IPS-15b (cell line): ENCODE measurements at regions not wholly inside any gene's neighbourhood (a gene's known extent, or its start where the extent isn't known, plus 50 kb on each side); places are given as distances from the start of the nearest gene placed in this dataset.

Source experiments
- H3K27me3 ChIP-seq: one replicate; pipeline ENCODE4 v1.6.1; 2013; ENCODE audit warnings: low read length; ENCODE audit not compliant: control insufficient read depth, insufficient read depth
- H3K36me3 ChIP-seq: one replicate; pipeline ENCODE4 v1.6.1; 2013; ENCODE audit warnings: low read length; ENCODE audit not compliant: control insufficient read depth, insufficient read depth
- H3K4me1 ChIP-seq: one replicate; pipeline ENCODE4 v1.6.1; 2013; ENCODE audit warnings: mild to moderate bottlenecking, low read length; ENCODE audit not compliant: control insufficient read depth, insufficient read depth
- H3K4me3 ChIP-seq: one replicate; pipeline ENCODE4 v1.5.1; 2013; ENCODE audit warnings: low read depth, low read length
- H3K9ac ChIP-seq: one replicate; pipeline ENCODE4 v1.6.1; 2013; ENCODE audit warnings: low read depth, mild to moderate bottlenecking, low read length
- H3K9me3 ChIP-seq: one replicate; pipeline ENCODE4 v1.6.1; 2013; ENCODE audit warnings: mild to moderate bottlenecking, low read length; ENCODE audit not compliant: control insufficient read depth, insufficient read depth

DNA sequence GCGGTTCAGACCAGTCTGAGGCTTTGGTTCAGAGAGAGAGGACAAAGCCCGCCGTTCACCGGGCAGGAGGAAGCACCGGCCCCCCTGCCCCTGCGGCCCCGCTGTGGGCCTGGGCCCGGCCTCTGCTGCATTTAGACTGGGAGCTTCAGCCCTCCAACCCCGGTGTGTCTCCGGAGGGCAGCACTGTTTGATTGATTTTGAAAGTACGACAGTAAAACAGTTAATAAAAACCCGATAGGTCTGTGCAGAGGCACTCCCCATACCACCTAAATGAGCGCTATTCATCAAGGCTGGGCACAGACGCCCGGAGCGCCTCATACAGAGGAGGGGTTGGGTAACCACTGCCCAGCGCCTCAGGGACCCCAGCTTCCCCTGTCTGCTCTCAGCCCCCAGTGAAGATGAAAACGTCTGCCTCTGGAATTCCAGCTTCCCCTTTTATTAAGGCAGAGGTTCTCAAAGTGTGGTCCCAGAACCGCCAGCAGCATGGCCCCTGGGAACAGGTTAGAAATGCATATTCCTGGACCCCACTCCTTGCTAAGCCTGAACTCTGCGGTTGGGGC, 256.7 kb upstream of the TLE3 start:
- Histone ChIP-seq H3K36me3 (no peaks in the 10 kb centered on the region), H3K4me3 (no peak overlapping the region), H3K4me1 (no peaks in the 10 kb centered on the region), H3K9ac (no peak overlapping the region), H3K27me3 (no peaks in the 10 kb centered on the region), H3K9me3 (no peaks in the 10 kb centered on the region)

DNA sequence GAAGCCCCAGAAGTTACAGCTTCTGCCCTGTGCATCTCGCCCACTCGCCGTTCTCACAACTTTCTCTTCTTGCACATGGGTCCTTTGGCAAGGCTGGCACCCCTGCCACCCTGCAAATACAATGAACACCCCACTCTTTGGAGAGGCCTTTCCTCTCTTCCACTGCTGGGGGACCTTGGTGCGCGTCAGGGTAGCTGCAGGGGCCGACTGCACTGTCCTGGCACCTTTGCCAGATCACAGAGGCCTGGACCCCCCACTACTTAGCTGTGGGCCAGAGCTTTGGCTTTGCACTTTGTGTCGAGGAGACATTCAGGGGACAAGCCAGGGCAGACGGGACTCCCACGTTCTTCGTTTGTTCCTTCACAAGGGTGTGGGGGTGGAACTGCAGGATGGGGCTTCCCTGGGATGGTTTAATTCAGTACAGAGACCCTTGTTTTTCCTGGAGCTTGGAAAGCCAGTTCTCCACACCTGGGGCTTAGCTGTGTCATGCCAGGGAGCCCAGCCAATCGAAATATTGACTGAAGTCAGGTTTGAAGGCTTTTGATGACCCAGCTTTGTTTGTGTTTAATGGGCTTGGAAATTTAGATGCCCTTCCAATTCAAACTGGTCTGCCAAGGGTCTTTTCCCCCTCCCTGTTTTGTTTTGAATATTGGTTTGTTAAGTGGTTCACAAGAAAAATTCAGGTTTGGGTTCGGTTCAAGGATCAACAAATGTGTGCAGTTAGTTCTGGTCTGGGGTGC, 256.1 kb upstream of the TLE3 start:
- no peaks in the 10 kb centered on the region for H3K4me1 ChIP-seq
- no peak overlapping the region for H3K4me3 ChIP-seq
- H3K9me3 ChIP-seq = no peaks in the 10 kb centered on the region
- H3K27me3 ChIP-seq = no peaks in the 10 kb centered on the region
- no peak overlapping the region for H3K9ac ChIP-seq
- no peaks in the 10 kb centered on the region for H3K36me3 ChIP-seq

DNA sequence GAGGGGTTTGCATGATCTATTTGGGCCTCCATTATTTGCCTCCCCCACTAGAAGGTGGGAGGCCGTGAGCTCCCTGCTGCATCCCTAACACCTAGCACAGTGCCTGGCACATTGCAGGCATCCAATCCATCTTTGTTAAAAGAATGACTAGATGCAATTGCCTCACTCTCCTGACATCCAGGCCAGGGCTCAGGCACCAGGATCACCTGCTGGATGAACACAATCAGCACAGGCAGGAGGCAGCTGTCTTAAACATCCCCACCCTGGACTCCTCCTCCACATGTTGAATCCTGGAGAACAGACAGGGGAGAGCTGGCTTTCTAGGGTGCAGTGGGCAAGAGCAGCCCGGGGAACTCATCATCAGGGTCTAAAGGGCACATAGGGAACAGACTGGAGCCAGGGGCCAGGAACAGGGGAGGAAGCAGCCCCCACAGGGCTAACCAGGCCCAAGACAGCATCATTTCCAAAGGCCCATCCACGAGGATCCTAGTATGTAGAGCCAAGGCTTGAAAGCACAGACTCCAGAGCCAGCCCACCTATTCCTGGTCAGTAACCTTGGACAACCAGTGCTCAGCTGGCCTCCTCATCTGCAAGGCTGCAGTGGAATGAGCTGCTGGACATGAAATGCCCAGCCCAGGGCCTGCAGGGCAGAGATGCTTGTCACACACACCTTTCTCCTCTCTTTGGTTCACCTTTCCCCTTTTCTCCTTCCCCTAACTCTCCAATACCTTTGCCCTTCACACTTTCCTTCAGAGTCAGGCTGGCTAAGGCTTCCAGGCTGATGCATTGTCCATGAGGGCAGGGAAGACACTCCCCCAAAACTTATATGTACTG, 254.4 kb upstream of the TLE3 start:
- H3K4me1 ChIP-seq = no peaks in the 10 kb centered on the region
- H3K4me3 ChIP-seq = no peak overlapping the region
- no peaks in the 10 kb centered on the region for H3K9me3 ChIP-seq
- H3K9ac ChIP-seq = no peak overlapping the region
- no peaks in the 10 kb centered on the region for H3K27me3 ChIP-seq
- no peaks in the 10 kb centered on the region for H3K36me3 ChIP-seq

DNA sequence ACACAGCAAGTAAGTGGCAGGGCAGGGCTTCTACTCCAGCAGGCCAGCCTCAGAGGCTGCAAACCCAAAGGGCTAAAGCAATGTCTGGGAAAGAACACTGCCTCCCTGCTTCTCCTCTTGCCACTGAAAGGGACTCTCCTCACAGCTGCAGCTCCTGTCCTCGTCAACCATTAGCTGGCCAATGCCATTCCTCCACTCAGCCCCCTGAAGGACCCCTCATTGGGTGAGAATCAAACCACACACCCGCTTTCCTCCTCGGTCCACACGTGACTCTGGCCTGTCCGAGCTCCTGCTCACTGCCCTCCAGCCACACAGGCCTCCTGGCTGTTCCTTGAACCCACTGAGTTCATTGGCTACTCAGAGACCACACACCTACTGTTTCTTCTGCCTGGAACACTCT, 253.7 kb upstream of the TLE3 start:
- H3K9me3 ChIP-seq = no peaks in the 10 kb centered on the region
- no peaks in the 10 kb centered on the region for H3K36me3 ChIP-seq
- H3K27me3 ChIP-seq = no peaks in the 10 kb centered on the region
- no peaks in the 10 kb centered on the region for H3K4me1 ChIP-seq
- H3K9ac ChIP-seq = no peak overlapping the region
- no peak overlapping the region for H3K4me3 ChIP-seq

DNA sequence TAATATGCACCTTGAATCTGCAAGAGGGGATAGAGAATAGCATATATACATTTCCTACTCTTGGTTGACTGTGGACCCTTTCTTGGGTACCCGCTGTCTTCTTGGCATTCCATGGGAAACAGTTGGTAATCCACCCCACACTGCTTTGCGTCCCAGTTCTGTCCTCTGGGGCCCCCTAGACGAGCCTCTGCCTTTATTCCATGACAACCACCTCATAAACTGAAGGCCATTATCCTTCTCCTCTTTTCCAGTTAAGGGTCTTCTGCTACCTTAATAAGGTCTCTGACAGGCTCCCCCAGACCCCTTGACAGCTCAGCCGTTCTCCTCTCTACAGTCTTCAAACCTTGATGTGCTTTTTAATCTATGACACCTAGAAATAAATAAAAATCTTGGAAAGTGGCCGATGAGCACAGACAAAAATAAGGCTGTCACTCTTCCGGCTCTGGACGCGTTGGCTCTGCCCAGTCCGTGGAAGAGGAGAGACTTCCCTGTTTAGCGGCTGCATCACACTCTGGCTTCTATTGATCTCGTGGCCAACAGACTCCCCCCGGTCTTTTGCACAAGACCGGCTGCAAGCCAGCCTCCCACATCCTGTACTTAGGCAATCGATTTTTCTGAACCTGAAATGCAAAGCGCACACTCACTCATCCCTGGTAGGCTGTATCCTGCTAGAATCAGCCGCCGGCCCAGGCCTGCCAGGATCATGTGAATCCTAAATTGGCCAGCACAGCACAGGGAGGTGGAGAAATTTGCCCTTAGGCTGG, 251.0 kb upstream of the TLE3 start:
- Histone ChIP-seq H3K9ac (no peak overlapping the region), H3K4me3 (no peak overlapping the region), H3K36me3 (no peaks in the 10 kb centered on the region), H3K9me3 (no peaks in the 10 kb centered on the region), H3K4me1 (no peaks in the 10 kb centered on the region), H3K27me3 (no peaks in the 10 kb centered on the region)

DNA sequence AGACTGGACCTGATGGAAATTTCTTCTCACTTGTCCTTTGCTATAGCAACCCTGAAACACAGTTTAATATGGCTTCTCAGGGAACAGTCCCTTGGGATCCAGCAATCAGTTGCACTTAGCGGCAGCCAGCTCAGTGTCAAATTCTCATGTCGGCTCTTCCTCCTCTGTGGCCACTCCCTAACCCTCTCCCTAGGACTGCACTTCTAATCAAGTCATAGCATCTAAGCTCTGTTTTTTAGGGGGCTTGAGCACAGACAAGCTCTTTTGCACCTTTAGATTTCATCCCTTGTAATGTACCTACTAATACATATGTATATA, 250.5 kb upstream of the TLE3 start:
- Histone ChIP-seq H3K9ac (no peak overlapping the region), H3K27me3 (no peaks in the 10 kb centered on the region), H3K9me3 (no peaks in the 10 kb centered on the region), H3K4me1 (no peaks in the 10 kb centered on the region), H3K36me3 (no peaks in the 10 kb centered on the region), H3K4me3 (no peak overlapping the region)

DNA sequence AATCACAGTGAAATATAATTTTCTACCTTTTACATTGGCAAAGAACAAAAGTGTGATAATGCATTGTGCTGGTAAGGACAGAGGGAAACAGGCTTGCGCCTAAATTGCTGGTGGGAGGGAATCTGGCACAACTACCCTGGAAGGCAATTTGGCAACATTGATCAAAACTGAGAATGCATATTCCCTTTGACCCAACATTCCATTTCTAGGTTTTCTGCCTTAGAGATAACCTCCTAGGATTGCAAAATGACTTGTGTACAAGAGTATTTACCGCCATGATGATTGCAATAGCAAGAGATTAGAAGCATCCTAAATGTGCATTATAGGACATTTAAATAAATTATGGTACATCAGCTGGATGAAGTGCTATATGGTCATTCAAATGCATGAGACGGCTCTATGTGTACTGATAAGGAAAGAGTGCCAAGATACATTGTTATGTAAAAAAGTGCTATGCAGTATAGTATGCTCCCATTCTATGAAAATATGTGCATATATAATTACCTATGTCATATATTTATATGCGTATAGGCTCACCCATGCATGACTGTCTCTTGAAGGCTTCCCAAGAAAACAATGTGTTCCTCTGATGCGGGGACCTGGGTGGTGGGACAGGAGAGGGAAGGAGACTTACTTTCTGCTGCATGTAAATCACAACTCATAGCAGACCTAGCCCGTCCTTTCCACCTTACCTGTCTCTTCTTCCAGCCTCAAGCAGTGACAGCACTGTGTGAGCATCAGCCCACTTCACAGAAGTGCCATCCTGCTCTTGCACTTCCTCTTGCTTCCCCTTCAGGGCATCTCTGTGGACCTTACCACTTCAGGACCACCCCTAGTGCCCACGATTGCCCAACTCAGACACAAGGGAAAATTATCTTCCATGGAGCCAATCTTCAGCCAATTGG, 249.9 kb upstream of the TLE3 start:
- Histone ChIP-seq H3K4me1 (no peaks in the 10 kb centered on the region), H3K27me3 (no peaks in the 10 kb centered on the region)

DNA sequence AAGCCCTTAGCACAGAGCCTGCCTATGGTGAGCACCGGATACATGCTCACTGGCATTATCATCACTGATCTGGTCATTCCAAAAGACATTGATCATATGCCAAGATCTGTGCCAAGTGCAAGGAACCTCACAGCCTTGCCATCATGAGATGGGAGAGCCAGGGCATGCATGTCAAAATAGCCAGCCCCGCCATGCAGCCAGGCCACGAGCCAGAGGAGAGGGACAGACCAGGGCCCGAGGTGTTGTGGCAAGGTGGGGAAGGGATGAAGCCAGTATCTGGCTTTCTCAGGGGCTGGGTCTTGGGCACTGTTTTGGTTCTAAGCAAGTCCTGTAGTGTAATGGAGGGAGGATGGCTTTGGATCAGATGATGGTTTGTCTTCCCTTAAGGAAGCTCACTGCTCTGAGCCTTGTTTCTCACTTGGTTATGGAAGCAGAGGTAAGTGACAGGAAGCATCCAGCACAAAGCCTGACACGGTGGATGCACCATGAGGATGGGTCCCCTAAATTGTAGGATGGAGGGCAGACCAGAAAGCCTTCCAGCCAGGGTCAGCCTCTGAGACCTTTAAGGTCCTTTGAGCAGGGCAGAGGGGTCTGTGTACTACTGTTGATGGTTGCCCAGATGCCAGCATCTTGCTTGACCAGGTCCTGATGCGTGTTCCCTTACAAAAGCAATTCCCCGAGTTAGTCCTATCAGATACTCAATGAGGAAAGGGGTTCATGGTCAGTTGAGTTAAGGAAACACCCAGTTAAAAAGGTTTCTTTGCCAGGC, 247.7 kb upstream of the TLE3 start:
- H3K36me3 ChIP-seq = no peaks in the 10 kb centered on the region
- no peak overlapping the region for H3K4me3 ChIP-seq
- H3K9ac ChIP-seq = no peak overlapping the region
- no peaks in the 10 kb centered on the region for H3K27me3 ChIP-seq
- no peaks in the 10 kb centered on the region for H3K9me3 ChIP-seq
- no peaks in the 10 kb centered on the region for H3K4me1 ChIP-seq

More for the DNA sequence above, 249.9 kb upstream of the TLE3 start:
- no peak overlapping the region for H3K9ac ChIP-seq
- no peaks in the 10 kb centered on the region for H3K9me3 ChIP-seq
- H3K4me3 ChIP-seq = no peak overlapping the region
- H3K36me3 ChIP-seq = no peaks in the 10 kb centered on the region

DNA sequence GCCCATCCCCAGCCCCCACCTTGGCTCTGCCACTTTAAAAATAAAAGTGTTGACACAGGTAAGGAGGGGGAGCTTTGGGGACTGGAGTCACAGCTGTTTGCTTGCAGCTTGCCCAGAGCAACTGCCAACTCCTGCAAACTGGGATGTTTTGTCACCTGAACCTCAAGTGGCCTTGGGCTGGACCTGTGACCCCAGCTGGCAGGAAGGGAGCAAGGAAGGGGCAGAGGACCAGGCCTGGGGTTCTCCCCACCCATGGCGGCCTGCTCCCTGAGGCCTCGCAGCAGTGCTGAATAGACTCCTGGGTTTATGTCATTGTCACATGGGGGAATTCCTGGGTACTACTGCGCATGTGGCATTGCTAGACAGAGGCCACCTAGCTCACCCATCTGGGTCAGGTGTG, 246.9 kb upstream of the TLE3 start:
- H3K4me3 ChIP-seq = no peak overlapping the region
- no peaks in the 10 kb centered on the region for H3K36me3 ChIP-seq
- H3K9me3 ChIP-seq = no peaks in the 10 kb centered on the region
- no peak overlapping the region for H3K9ac ChIP-seq
- H3K4me1 ChIP-seq = no peaks in the 10 kb centered on the region
- H3K27me3 ChIP-seq = no peaks in the 10 kb centered on the region

DNA sequence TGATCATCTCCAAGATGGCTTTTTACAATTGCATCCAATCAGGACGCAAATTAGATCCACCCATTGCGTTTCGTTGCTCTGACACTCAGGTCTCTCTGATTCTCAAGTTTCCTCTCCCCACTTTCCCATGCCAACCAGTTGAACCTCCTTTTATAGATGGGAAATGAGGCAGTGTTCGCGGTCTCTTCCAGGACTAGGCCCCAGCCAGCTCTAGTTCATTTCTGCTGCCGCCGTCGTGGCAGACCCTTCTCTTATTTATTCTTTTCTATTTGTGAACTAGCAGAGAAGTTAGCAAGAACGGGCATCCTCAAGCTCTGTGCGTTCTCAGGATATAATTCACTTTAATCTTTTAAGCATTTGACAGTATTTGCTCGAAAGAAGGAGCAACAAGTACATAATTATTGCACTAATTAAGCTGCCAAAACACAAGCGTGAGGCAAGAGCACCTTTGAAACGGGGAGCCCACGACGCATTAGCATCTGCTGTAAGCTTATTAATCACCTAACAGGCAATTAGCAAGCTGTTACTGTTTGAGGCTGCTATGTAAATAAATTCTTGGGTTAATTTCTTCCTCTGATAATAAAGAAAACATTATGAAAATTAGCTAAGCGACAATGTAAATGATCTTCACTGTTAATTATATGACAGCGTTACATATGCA, 246.4 kb upstream of the TLE3 start:
- H3K27me3 ChIP-seq = no peaks in the 10 kb centered on the region
- H3K4me3 ChIP-seq = no peak overlapping the region
- no peaks in the 10 kb centered on the region for H3K9me3 ChIP-seq
- H3K9ac ChIP-seq = no peak overlapping the region
- H3K4me1 ChIP-seq = no peaks in the 10 kb centered on the region
- H3K36me3 ChIP-seq = no peaks in the 10 kb centered on the region
